Astrocyte (in vitro differentiated cells and primary cell): ENCODE measurements at regions not wholly inside any gene's neighbourhood (a gene's known extent, or its start where the extent isn't known, plus 50 kb on each side); places are given as distances from the start of the nearest gene placed in this dataset.

Source experiments
- EZH2 ChIP-seq: IDR thresholded peaks from 2 replicates; pipeline ENCODE4 v1.6.1; 2012; ENCODE audit warnings: mild to moderate bottlenecking, low read length, inconsistent platforms; ENCODE audit not compliant: insufficient read depth
- TF ChIP-seq, protein P1 (sequence below): IDR thresholded peaks from 2 replicates; pipeline ENCODE4 v1.5.1; 2011; ENCODE audit warnings: low read depth, mild to moderate bottlenecking, inconsistent platforms, low read length, moderate library complexity; ENCODE audit not compliant: insufficient read depth

GRCh38 chr5:158382473-158382872 lies 523.5 kb upstream of the CLINT1 start:
- TF ChIP-seq, protein P1, sequence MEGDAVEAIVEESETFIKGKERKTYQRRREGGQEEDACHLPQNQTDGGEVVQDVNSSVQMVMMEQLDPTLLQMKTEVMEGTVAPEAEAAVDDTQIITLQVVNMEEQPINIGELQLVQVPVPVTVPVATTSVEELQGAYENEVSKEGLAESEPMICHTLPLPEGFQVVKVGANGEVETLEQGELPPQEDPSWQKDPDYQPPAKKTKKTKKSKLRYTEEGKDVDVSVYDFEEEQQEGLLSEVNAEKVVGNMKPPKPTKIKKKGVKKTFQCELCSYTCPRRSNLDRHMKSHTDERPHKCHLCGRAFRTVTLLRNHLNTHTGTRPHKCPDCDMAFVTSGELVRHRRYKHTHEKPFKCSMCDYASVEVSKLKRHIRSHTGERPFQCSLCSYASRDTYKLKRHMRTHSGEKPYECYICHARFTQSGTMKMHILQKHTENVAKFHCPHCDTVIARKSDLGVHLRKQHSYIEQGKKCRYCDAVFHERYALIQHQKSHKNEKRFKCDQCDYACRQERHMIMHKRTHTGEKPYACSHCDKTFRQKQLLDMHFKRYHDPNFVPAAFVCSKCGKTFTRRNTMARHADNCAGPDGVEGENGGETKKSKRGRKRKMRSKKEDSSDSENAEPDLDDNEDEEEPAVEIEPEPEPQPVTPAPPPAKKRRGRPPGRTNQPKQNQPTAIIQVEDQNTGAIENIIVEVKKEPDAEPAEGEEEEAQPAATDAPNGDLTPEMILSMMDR: no peak
- TF ChIP-seq EZH2: no peak
